HEK293 (cell line): ENCODE measurements at regions not wholly inside any gene's neighbourhood (a gene's known extent, or its start where the extent isn't known, plus 50 kb on each side); places are given as distances from the start of the nearest gene placed in this dataset.

Experiments
- PRDM10 ChIP-seq: fragments of 450-650 bp; formaldehyde crosslinking; IDR thresholded peaks from 2 replicates; pipeline ENCODE4 v1.5.1; 2016; ENCODE audit warnings: missing biosample characterization, missing genetic modification characterization
- TCF7L2 ChIP-seq: IDR thresholded peaks from 2 replicates; pipeline ENCODE4 v1.6.1; 2011; ENCODE audit warnings: low read depth, mild to moderate bottlenecking, inconsistent platforms, low read length, moderate library complexity, borderline replicate concordance
- YY1 ChIP-seq: fragments of 450-650 bp; formaldehyde crosslinking; IDR thresholded peaks from 2 replicates; pipeline ENCODE4 v1.5.1; 2018; ENCODE audit warnings: missing biosample characterization, missing genetic modification characterization
- ZEB2 ChIP-seq: fragments of 450-650 bp; formaldehyde crosslinking; IDR thresholded peaks from 2 replicates; pipeline ENCODE4 v1.5.1; 2016; ENCODE audit warnings: missing biosample characterization, missing genetic modification characterization
- ZNF2 ChIP-seq: fragments of 450-650 bp; formaldehyde crosslinking; IDR thresholded peaks from 2 replicates; pipeline ENCODE4 v1.5.1; 2016; ENCODE audit warnings: missing biosample characterization, missing genetic modification characterization
- ZNF404 ChIP-seq: fragments of 450-650 bp; formaldehyde crosslinking; IDR thresholded peaks from 2 replicates; pipeline ENCODE4 v1.5.1; 2017; ENCODE audit warnings: missing biosample characterization, missing genetic modification characterization

GRCh38 chr7:3177271-3177670 lies 123.8 kb upstream of the SDK1 start:
- TF ChIP-seq YY1 (tag by site-specific recombination) (no peak), ZNF404 (tag by site-specific recombination) (no peak), PRDM10 (tag by site-specific recombination) (no peak), ZNF2 (no peak), TCF7L2 (no peak), ZEB2 (tag by site-specific recombination) (no peak)
